ENCODE measurements at regions not wholly inside any gene's neighbourhood (a gene's known extent, or its start where the extent isn't known, plus 50 kb on each side); places are given as distances from the start of the nearest gene placed in this dataset.

DNA sequence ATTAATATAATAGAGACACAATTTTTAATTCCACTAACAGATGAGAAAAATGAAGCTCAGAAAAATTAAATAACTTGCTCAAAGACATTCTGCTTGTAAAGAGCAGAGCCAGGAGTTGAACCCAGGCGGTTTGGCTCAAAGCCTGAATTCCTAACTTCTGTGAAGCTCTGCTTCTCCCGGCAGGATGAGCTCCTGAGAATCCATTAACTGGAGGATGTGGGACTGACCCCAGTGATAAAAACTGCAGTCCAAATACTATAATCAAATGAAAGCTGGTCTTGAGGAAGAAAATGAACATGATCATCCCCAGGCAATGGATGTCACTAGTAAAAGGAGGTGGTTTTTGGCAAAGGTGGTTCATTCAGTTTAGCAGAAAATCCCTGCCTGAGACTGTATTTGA is 898.2 kb downstream of the CCSER2 start:
- intact Hi-C loops (cut with DNase I): no loop called here
- DNase-seq: no peak
- ATAC-seq: no peak

DNA sequence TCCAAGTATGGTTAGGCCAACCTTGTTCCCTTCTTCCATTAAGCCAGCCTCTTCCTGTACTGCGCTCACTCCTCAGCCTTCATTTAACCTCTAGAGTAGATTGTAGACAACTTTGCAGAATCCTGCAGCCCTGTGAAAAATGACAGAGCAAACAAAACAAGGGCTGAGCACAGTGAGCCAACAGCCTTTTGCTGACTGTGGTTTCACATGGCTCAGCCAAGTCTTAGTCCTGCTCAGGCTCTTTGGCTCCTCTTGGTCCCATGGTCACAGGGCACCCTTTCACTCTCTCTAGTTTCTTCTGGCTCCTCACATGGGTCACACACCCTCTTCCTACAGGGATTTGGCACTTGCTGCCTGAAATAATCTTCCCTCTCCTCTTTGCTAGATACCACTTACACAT is 900.3 kb downstream of the CCSER2 start:
- no peak for ATAC-seq
- intact Hi-C loops (cut with DNase I): no loop called here
- DNase-seq: no peak

DNA sequence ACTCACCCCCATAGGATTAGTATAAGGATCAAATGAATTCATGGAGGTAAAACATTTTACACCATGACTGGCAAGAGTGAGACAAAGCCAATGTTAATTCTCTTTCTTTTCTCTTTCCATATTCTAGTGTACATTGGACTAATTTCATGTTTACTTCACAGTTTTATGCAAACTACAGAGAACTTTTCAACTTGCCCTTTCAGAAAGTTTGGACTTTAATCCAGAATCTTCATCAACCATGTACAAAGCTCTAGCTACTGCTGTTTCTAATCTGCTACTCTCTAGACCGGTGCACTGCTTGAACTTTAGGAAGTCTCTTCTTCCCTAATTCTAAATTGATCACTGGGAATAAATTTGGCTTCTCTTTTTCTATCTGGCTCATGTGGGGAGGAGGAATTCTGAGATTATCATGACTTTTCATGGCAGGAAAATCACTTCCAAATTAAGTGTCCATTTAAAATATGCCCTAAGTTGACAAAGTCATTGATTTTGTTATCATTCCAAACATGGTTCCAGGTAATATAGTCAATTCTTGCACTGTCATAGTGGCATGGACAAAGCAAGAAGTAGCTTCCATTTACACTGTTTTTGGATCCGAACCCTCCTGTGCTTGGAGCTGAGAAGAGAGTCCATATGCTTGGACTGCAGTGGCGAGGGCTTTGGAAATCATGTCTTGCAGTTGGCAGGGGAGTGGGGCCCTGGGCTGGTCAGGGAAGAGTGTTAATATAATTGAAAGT is 903.3 kb downstream of the CCSER2 start:
- intact Hi-C loops (cut with DNase I): no loop called here
- DNase-seq: no peak
- ATAC-seq: no peak

DNA sequence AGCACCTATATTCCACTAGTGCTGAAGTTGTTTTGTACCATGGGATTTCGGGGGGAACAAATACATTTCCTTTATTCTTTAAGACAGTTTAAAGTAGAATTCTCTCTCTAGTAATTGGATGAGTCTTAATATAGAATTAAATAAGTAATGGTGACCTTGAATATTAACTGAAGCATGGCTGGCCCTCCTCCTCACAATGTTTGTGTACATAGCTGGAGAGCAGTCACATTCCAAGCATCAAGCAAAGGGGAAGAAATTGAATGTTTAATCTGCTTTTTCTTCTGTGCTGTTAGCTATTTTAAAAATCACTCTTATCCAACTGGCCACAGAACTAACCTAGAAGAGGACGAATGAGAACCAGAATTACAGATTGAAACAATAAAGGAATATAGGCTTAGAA is 906.9 kb downstream of the CCSER2 start:
- ATAC-seq (no peak), DNase-seq (no peak)
- intact Hi-C loops (cut with DNase I): no loop called here

DNA sequence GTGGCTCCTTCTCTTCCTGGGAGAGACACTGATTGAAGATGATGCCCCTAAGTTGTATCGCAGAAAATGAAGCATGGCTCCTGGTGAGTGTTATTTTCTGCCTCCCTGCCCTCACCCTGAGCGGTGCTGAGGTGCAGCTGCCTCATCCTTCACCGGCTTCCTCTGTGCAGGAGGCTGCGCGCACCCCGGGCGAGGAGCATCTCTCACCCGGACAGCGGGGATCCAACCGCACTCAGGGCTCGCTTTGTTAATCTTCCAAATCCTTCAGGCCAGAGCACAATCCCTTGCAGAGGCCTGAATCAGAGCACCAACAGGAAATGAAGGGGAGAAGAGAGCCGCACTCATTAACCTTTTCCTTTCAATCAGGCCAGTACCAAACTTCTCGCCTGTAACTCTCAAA is 910.3 kb downstream of the CCSER2 start:
- no peak for ATAC-seq
- DNase-seq: no peak

DNA sequence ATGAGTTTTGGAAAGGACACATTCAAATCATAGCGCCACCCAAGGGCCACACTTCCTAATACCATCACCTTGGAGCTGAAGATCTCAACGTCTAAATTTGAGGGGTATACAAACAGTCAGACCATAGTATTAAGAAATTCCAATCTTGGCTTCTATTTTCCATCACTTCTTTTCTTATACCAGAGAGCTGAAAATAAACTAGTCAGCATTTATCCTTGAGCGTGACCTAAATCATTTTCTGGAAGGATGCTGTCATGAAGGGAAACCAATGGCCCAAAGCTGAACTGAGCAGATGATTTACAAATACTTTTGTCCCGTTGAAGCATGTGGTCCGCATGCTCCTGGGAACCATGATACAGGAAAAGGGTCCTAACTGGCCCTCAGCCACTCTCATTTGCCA is 921.9 kb downstream of the CCSER2 start:
- no peak for ATAC-seq
- intact Hi-C loops (cut with DNase I): no loop called here

More for the DNA sequence above, 910.3 kb downstream of the CCSER2 start:
- intact Hi-C loops (cut with DNase I): no loop called here

DNA sequence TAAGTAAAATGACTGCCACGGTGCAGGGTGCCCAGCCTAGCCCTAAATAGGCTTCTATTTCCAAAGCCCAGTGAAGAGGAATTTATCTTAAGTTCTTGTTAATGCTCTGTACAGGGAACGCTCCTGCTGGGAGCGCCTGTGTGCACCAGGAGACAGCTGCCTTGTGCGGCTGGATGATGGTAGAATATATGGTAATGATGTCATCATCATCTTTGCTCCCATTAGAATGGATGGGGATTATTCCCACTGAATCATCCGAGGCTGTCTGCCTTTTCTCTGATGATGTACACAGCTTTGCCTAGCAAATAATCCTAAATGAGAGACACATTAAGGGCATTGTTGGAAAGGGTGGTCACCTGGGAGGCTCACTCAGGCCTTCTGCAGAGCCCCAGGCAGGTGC is 928.1 kb downstream of the CCSER2 start:
- intact Hi-C loops (cut with DNase I): no loop called here
- no peak for ATAC-seq
- DNase-seq: no peak

More for the DNA sequence above, 921.9 kb downstream of the CCSER2 start:
- no peak for DNase-seq

DNA sequence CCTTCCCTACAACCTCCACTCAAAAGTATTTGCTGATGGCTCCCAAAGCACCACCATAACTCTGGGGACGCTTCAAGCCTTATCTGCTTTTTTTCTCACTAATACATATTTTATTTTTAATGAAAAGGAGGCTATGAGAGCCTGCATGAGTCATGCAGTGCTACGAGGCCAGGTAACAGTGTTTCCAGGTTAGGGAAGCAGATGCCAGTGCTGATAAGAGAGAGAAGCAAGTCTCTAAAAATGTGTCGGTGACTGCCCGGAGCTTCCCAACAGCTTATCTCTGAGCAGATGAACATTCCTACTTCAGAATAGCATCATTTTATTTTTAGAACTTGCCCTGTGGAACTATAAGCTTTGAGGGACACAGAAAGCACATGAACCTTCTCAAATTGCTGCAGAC is 931.5 kb downstream of the CCSER2 start:
- DNase-seq (no peak), ATAC-seq (no peak)
- intact Hi-C loops (cut with DNase I): no loop called here

DNA sequence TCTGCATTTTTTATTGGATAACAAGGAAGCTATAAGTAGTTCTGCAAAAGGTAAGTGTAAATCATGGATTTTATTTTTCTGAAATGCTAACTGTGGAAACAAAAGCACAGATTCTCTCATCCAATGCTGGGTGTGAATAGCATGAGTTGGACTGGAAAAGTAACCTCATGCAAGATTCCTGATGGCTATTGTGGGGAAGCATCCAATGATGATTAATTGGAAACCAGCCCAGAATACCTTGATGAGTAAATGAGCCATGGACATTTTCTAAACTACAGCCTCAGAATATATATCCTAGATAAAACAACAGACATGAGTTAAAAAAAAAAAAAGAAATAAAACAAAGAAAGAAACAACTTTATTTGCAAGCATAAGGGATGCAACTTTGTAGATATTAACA is 934.6 kb downstream of the CCSER2 start:
- intact Hi-C loops (cut with DNase I): no loop called here
- DNase-seq: no peak
- no peak for ATAC-seq

DNA sequence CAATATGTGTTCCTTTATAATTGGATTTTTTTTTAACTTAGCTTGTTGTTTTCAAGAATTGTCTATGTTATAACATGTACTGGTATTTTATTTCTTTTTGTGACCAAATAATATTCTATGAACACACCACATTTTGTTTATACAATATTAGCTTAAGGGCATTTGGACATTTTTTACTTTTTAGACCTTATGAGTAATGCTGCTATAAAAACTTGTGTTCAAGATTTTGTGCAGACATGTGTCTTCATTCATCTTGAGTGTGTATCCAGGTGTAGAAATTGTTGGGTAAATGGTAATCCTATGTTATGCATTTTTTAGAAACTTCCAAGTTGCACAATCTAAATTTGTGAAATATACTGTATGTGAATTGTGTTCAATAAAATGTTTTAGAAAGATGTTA is 936.7 kb downstream of the CCSER2 start:
- ATAC-seq (no peak), DNase-seq (no peak)
- intact Hi-C loops (cut with DNase I): no loop called here

DNA sequence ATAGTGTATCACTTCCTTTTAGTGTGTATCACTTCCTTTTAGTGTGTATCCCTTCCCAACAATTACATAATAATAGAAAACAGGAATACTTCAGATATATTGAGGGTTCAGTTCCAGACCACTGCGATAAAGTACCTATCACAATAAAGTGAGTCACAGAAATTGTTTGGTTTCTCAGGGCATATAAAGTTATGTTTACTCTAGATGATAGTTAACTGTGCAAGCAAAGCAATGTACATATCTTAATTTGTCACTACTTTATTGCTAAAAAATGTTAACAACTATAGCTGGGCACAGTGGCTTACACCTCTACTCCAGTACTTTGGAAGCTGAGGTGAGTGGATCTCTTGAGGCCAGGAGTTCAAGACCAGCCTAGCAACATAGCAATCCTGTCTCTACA is 938.4 kb downstream of the CCSER2 start:
- ATAC-seq (no peak), DNase-seq (no peak)
- intact Hi-C loops (cut with DNase I): no loop called here

DNA sequence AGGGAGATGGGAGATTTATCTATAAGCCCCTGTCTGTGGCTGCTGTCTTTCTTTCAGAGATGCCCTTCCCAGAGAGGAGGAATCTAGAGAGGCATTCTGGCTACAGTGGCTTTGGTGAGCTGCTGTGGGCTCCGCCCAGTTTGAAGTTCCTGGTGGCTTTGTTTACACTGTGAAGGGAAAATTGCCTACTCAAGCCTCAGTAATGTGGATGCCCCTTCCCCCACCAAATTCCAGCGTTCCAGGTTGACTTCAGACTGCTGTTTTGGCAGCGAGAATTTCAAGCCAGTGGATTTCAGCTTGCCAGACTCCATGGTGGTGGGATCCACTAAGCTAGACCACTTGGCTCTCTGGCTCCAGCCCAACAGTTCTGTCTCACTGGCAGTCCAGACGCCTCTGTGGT is 951.6 kb downstream of the CCSER2 start:
- ATAC-seq: no peak
- no peak for DNase-seq
- intact Hi-C loops (cut with DNase I): no loop called here

DNA sequence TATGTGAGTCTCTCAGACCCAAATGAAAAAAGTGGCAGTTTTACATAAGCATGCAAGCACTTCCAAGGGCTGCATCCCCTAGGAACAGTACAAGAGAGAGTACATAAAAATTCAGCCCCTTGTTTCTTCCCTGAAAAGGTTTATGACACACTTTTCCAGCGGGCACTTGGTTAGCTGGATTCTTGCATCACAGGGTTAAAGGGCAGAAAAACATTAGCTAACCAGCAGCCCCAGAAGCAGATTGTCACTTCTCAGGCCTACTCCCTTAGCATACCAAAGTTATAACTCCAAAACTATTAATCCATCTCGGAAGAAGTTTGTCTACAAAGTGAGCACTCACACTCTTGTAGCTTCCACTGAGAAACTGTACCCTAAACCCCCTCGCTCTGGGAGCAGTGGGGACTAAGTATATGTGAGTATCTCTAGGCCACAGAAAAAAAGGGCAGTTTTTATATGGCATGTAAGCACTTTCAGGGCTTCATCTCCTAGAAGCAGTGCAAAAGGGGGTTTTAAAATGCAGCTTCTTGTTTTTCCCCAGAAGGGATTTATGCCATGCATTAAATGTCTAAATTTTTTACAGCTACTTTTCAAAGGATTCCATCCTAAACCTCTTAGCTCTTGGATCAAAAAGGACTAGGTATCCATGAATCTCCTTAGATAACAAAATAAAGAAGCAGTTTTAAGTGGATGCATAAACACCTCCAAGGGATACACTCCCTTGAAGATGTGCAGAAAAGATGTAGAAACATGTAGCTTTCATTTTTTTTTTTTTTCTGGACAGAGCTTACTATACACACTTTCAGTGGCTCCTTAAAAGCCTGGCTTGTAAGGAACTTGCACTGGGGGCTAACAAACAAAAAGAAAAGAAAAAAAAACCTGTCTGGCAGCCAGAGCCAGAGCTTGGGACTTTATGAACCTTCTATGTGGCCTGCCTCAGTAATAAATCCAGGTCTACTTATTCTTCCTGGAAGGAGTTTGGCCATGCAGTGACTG is 956.7 kb downstream of the CCSER2 start:
- no peak for ATAC-seq
- DNase-seq: no peak
- intact Hi-C loops (cut with DNase I): no loop called here

- DNase-seq (no peak), ATAC-seq (no peak)
- intact Hi-C loops (cut with DNase I): no loop called here
Observed at GRCh38 chr10:85293483-85293882, 965.1 kb downstream of the CCSER2 start.

DNA sequence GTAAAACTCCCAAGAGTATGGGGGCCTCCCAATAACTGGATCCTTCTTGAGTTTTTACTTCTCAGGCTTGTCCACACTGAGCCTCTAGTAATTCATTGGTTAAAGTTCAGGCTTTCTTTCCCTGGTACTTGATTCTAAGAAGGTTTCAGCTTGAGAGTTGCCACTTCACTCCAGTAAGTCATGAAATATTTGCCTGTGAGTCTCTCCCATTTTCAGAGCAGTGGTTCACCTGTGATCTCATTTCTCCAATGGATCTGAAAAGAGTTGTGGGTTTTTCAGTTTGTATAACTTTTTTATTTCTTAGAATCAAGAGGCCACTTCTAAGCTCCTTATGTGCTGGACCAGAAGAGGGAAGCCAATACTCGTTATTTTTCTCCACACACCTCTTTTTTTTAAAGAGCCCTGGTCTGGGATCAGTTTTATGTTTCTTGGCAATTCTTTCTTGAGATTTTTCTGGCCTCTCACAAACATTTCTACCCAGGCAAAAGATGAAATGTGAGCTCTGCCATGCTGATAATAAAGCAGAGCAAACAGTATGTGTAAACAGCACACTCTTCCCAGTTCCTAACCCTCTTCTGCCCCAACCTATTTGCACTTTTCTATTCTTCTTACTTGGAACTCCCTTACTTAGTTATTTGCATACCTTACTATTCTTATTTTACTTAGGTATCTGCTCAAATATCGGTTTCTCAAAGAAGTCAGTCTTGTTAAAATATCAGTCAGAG is 983.4 kb downstream of the CCSER2 start:
- DNase-seq (no peak), ATAC-seq (no peak)

GRCh38 chr10:85315657-85316056 is 987.3 kb downstream of the CCSER2 start:
- no peak for DNase-seq
- ATAC-seq: no peak
- intact Hi-C loops (cut with DNase I): no loop called here

More for the DNA sequence above, 983.4 kb downstream of the CCSER2 start:
- intact Hi-C loops (cut with DNase I): no loop called here

DNA sequence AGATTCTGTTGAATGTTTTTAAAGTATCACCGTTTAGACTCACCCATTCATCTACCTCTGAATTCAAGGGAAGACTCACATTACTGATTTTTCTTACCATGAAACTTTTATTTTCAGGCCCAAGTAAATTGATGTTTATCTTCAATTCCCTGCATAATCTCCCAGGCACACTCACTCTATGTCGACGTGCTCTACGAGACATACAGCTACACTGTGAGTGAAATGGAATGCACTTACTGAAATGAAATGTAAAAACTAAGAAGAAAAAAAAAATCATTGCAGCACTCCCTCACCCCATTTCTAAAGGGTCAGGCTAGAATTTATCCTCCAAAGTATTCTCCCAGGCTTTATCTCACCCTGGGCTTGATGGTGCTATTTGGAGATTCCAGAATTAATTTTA is 987.9 kb downstream of the CCSER2 start:
- intact Hi-C loops (cut with DNase I): no loop called here
- no peak for DNase-seq
- ATAC-seq: no peak

- no peak for ATAC-seq
- DNase-seq: no peak
- intact Hi-C loops (cut with DNase I): no loop called here
Observed at GRCh38 chr10:85317827-85318226, 989.4 kb downstream of the CCSER2 start.

DNA sequence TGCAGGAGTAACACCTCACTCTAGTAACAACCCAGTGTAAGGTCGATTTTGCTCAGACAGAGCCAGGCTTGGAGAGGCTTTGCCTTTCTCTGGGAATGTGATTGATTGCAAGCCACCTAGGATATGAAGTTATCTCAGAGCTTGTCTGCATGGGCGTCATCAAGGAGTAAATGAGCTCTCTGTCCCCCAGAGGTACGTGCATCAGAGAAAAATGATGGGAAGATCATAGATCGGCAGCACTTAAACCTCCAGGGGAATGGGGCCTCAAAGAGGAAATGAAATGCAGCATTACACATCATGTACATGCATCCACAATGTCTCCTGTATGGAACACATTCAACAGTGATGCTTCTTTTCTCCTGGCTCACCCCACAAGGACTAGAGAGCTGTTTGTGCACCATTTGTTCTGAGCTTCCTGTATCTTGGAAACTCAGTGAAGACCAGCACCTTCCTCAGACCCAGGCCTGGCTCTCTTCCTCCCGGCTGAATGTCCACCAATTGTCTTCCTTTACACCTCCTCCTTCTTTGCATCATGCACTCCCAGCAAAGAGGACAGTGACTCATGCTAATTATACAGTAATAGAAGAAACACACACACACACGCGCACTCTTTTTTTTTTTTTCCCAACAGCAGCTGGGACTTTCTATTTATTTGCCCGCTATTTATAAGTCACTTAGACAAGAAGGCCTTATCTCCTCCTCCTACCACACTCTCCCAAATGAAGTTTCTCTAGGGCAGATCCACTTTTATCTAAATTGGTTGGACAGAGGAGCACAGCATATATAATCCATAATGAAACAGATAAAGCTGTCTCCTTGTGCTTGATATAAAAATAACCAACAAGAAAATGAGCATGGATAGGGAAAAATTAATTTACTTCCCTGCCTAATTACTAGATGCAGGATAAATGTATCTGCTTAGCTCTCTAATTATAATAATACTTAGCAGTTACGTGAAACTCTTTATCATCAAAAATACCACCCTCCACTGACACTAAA is 990.7 kb downstream of the CCSER2 start:
- no peak for DNase-seq
- peak; percentile 75 to 86 for ATAC-seq
- intact Hi-C loops (cut with DNase I): no loop called here

All from left cardiac atrium (tissue), 4 donors.